HCT116 (cell line): ENCODE measurements at regions not wholly inside any gene's neighbourhood (a gene's known extent, or its start where the extent isn't known, plus 50 kb on each side); places are given as distances from the start of the nearest gene placed in this dataset.

Experiments used
- EGR1 ChIP-seq: IDR thresholded peaks from 2 replicates; pipeline ENCODE4 v1.6.1; 2012; ENCODE audit warnings: low read depth
- EZH2 ChIP-seq: fragments of 200-600 bp; sonication (generic); IDR thresholded peaks from 2 replicates; pipeline ENCODE4 v1.6.1; 2017; ENCODE audit warnings: antibody characterized with exemption, mixed run types
- EZH2phosphoT487 ChIP-seq: fragments of 200-600 bp; IDR thresholded peaks from 2 replicates; pipeline ENCODE4 v1.6.1; 2018; ENCODE audit warnings: antibody characterized with exemption, borderline replicate concordance
- POLR2A ChIP-seq: IDR thresholded peaks from 2 replicates; pipeline ENCODE4 v1.7.0; 2011; ENCODE audit warnings: borderline replicate concordance; ENCODE audit not compliant: insufficient read depth, insufficient read length; ENCODE audit errors: extremely low read depth
- POLR2AphosphoS5 ChIP-seq: IDR thresholded peaks from 2 replicates; pipeline ENCODE4 v1.6.1; 2011; ENCODE audit warnings: mild to moderate bottlenecking, low read depth, low read length, moderate library complexity
- RAD21 ChIP-seq: IDR thresholded peaks from 2 replicates; pipeline ENCODE4 v1.6.1; 2012; ENCODE audit warnings: low read depth, mild to moderate bottlenecking
- SIN3A ChIP-seq: IDR thresholded peaks from 2 replicates; pipeline ENCODE4 v1.6.1; 2012; ENCODE audit warnings: low read depth
- SP1 ChIP-seq: IDR thresholded peaks from 2 replicates; pipeline ENCODE4 v1.6.1; 2012; ENCODE audit warnings: low read depth
- TCF7L2 ChIP-seq: IDR thresholded peaks from 2 replicates; pipeline ENCODE4 v1.7.0; 2011; ENCODE audit warnings: borderline replicate concordance, inconsistent platforms; ENCODE audit not compliant: insufficient read depth, insufficient read length; ENCODE audit errors: extremely low read depth
- YY1 ChIP-seq: IDR thresholded peaks from 2 replicates; pipeline ENCODE4 v1.6.1; 2011; ENCODE audit warnings: low read length, low read depth, moderate library complexity, mild to moderate bottlenecking; ENCODE audit not compliant: insufficient replicate concordance; ENCODE audit errors: extremely low read depth
- ZBTB33 ChIP-seq: IDR thresholded peaks from 2 replicates; pipeline ENCODE4 v1.6.1; 2011; ENCODE audit warnings: mild to moderate bottlenecking, low read length, moderate library complexity; ENCODE audit not compliant: insufficient replicate concordance; ENCODE audit errors: extremely low read depth
- ZNF274 ChIP-seq: fragments of 200-500 bp; sonication (Bioruptor generic); IDR thresholded peaks from 2 replicates; pipeline ENCODE4 v1.6.1; 2014; ENCODE audit warnings: mild to moderate bottlenecking, low read depth, low read length, inconsistent platforms
- TF ChIP-seq, protein P1 (sequence below): IDR thresholded peaks from 2 replicates; pipeline ENCODE4 v1.6.1; 2012; ENCODE audit warnings: low read depth
- TF ChIP-seq, protein P2 (sequence below), 3 experiments: fragments of 200-600 bp in 1 of 3; sonication (generic) in 1 of 3; IDR thresholded peaks in 2 of 3; conservative IDR thresholded peaks in 1 of 3; 2 replicates each; pipeline ENCODE4 v1.5.1; 2012 to 2017; ENCODE audit warnings: low read depth in 2 of 3, low read length in 2 of 3, antibody characterized with exemption in 1 of 3, borderline replicate concordance in 1 of 3, control low read depth in 1 of 3, mild to moderate bottlenecking in 1 of 3, mixed read lengths in 1 of 3, mixed run types in 1 of 3, moderate library complexity in 1 of 3; ENCODE audit not compliant: insufficient read depth in 1 of 3

DNA sequence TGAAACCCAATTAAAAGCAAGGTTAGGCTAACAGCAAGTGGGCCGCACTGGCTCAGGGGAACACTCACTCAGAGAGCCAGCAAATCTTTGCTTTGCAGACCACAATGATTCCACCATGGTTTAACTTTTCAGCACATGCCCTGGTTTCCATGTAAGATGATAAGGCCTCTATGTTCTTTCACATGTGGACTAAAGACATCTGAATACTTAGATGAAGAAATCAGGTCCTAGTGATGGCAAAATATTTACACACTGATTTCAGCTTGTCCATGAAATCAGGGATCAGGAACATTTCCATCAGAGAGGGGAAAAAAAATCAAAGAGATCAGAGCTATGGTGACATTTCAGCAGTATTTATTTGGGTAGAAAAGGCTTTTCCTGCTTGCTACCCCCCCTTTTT, 258.2 kb upstream of the IRX5 start:
- TF ChIP-seq, protein P1, sequence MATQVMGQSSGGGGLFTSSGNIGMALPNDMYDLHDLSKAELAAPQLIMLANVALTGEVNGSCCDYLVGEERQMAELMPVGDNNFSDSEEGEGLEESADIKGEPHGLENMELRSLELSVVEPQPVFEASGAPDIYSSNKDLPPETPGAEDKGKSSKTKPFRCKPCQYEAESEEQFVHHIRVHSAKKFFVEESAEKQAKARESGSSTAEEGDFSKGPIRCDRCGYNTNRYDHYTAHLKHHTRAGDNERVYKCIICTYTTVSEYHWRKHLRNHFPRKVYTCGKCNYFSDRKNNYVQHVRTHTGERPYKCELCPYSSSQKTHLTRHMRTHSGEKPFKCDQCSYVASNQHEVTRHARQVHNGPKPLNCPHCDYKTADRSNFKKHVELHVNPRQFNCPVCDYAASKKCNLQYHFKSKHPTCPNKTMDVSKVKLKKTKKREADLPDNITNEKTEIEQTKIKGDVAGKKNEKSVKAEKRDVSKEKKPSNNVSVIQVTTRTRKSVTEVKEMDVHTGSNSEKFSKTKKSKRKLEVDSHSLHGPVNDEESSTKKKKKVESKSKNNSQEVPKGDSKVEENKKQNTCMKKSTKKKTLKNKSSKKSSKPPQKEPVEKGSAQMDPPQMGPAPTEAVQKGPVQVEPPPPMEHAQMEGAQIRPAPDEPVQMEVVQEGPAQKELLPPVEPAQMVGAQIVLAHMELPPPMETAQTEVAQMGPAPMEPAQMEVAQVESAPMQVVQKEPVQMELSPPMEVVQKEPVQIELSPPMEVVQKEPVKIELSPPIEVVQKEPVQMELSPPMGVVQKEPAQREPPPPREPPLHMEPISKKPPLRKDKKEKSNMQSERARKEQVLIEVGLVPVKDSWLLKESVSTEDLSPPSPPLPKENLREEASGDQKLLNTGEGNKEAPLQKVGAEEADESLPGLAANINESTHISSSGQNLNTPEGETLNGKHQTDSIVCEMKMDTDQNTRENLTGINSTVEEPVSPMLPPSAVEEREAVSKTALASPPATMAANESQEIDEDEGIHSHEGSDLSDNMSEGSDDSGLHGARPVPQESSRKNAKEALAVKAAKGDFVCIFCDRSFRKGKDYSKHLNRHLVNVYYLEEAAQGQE, result no peak
- no peak for TF ChIP-seq EZH2
- TF ChIP-seq SP1, result no peak
- TF ChIP-seq, protein P2, sequence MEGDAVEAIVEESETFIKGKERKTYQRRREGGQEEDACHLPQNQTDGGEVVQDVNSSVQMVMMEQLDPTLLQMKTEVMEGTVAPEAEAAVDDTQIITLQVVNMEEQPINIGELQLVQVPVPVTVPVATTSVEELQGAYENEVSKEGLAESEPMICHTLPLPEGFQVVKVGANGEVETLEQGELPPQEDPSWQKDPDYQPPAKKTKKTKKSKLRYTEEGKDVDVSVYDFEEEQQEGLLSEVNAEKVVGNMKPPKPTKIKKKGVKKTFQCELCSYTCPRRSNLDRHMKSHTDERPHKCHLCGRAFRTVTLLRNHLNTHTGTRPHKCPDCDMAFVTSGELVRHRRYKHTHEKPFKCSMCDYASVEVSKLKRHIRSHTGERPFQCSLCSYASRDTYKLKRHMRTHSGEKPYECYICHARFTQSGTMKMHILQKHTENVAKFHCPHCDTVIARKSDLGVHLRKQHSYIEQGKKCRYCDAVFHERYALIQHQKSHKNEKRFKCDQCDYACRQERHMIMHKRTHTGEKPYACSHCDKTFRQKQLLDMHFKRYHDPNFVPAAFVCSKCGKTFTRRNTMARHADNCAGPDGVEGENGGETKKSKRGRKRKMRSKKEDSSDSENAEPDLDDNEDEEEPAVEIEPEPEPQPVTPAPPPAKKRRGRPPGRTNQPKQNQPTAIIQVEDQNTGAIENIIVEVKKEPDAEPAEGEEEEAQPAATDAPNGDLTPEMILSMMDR (IDR thresholded peaks at IDR 0.05 in 2 of 3, conservative IDR thresholded peaks at IDR 0.05 in 1 of 3; ENCODE audit: borderline replicate concordance in 1 of 3, insufficient read depth in 1 of 3, low read depth in 2 of 3, low read length in 2 of 3), result no peak
- TF ChIP-seq EZH2phosphoT487, result no peak
- TF ChIP-seq SIN3A, result no peak
- TF ChIP-seq POLR2A, result no peak
- TF ChIP-seq RAD21, result no peak
- TF ChIP-seq ZBTB33, result no peak
- TF ChIP-seq YY1, result no peak
- TF ChIP-seq EGR1, result no peak
- no peak for TF ChIP-seq POLR2AphosphoS5
- no peak for TF ChIP-seq TCF7L2
- no peak for TF ChIP-seq ZNF274
